ENCODE measurements at regions not wholly inside any gene's neighbourhood (a gene's known extent, or its start where the extent isn't known, plus 50 kb on each side); places are given as distances from the start of the nearest gene placed in this dataset.

DNA sequence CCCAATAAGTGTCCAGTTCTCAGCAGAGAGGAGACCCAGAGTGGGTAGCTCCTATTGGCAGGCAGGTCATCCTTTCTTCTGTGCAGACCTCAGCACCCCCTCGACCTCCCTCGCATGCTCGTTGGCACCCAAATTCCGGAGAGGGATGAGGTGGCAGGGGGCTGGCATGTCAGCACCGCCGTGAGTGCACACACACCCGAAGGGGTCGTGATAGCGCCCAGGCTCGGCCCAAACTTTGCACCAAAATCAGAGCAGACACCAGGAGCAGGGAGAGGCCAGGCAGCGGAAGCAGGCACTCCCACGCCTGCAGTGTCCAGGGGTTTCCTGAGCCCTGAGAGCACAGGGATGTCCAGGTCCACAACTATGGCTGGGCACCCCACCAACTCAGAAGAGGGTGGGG lies 1503.8 kb upstream of the PCDH20 start:
- TF ChIP-seq, protein P1, sequence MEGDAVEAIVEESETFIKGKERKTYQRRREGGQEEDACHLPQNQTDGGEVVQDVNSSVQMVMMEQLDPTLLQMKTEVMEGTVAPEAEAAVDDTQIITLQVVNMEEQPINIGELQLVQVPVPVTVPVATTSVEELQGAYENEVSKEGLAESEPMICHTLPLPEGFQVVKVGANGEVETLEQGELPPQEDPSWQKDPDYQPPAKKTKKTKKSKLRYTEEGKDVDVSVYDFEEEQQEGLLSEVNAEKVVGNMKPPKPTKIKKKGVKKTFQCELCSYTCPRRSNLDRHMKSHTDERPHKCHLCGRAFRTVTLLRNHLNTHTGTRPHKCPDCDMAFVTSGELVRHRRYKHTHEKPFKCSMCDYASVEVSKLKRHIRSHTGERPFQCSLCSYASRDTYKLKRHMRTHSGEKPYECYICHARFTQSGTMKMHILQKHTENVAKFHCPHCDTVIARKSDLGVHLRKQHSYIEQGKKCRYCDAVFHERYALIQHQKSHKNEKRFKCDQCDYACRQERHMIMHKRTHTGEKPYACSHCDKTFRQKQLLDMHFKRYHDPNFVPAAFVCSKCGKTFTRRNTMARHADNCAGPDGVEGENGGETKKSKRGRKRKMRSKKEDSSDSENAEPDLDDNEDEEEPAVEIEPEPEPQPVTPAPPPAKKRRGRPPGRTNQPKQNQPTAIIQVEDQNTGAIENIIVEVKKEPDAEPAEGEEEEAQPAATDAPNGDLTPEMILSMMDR (IDR thresholded peaks at IDR 0.05): no peak
- TF ChIP-seq POLR2A (IDR thresholded peaks at IDR 0.05): no peak
